ENCODE measurements at regions not wholly inside any gene's neighbourhood (a gene's known extent, or its start where the extent isn't known, plus 50 kb on each side); places are given as distances from the start of the nearest gene placed in this dataset.

DNA sequence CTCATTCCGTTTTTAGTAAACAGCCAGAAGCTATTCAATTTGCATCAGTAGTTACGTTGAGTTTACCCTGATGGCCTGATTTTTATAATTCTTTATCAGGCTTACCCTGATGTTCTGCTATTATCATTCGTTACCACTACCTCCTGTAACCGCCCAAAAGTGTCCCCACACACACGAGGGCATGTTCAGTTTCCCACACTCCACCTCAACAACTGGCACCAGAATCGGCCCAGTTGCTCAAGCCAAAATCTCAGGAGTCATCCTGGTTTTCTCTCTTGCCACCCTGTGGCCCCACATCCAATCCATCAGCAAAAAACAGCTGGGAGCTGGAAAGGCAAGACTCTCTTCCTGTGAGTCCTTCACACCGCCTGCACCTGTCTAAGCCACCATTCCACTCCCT, 102.9 kb upstream of the RAB6C start:
- Histone ChIP-seq H3K9me3 (replicated peaks; ENCODE audit: insufficient read depth, low read length) (no peaks in the 10 kb centered on the region), H3K9ac (ENCODE audit: low read length) (peak overlapping the region; percentile 33; the same call in 1 of the 2 replicates), H3K4me2 (ENCODE audit: low read depth, low read length) (peak overlapping the region; percentile 82)

DNA sequence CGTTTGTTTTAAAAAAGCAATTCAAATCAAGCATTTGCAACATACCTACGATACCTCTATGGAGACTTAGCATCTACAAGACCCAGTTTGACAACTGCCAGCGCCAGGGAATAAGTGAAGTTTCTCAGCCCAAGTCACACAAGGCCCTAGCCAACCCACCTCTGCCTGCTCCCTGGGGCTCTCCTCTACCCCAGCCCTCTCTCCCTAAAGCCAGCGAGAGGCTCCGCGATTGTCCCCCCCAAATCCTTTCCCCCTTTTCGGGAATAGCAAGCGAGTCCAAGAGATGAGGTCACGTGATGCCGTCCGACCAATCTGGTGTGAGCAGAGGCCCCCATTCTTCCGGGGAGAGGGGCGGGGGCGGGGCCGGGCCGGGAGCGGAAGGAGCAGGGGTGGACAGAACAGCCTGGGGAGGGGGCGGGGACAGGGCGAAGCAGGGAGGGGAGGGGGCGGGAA, 102.2 kb upstream of the RAB6C start:
- no peaks in the 10 kb centered on the region for H3K79me2 ChIP-seq (ENCODE audit: low read length)
- H3K27ac ChIP-seq (ENCODE audit: low read length) = no peak overlapping the region
- peaks cover 6% of the 10 kb centered on the region; the same call in 1 of the 2 replicates for H3F3A ChIP-seq (ENCODE audit: insufficient read depth, low read length)
- peak overlapping the region; percentile 73 for H3K4me3 ChIP-seq (ENCODE audit: low read length)
- no peaks in the 10 kb centered on the region for H4K20me1 ChIP-seq (ENCODE audit: insufficient read depth, low read length)
- DNase-seq = peak; percentile 82
- peak overlapping the region; percentile 93 for H2AFZ ChIP-seq (ENCODE audit: low read length)
- H3K9ac ChIP-seq (ENCODE audit: low read length) = peak overlapping the region; percentile 33; the same call in 1 of the 2 replicates
- TF ChIP-seq, protein P1, sequence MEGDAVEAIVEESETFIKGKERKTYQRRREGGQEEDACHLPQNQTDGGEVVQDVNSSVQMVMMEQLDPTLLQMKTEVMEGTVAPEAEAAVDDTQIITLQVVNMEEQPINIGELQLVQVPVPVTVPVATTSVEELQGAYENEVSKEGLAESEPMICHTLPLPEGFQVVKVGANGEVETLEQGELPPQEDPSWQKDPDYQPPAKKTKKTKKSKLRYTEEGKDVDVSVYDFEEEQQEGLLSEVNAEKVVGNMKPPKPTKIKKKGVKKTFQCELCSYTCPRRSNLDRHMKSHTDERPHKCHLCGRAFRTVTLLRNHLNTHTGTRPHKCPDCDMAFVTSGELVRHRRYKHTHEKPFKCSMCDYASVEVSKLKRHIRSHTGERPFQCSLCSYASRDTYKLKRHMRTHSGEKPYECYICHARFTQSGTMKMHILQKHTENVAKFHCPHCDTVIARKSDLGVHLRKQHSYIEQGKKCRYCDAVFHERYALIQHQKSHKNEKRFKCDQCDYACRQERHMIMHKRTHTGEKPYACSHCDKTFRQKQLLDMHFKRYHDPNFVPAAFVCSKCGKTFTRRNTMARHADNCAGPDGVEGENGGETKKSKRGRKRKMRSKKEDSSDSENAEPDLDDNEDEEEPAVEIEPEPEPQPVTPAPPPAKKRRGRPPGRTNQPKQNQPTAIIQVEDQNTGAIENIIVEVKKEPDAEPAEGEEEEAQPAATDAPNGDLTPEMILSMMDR (IDR thresholded peaks at IDR 0.05; ENCODE audit: low read length) = no peak
- TF ChIP-seq EZH2 (optimal IDR thresholded peaks at IDR 0.05; ENCODE audit: low read depth, low read length) = no peak
- no peak for TF ChIP-seq EZH2phosphoT487 (IDR thresholded peaks at IDR 0.05; ENCODE audit: low read length)
- no peaks in the 10 kb centered on the region for H3K36me3 ChIP-seq (replicated peaks; ENCODE audit: insufficient read depth, low read length)
- no peaks in the 10 kb centered on the region for H3K4me1 ChIP-seq (ENCODE audit: low read length)
- no peaks in the 10 kb centered on the region for H3K9me2 ChIP-seq (replicated peaks; ENCODE audit: insufficient read depth, low read length)
- no peaks in the 10 kb centered on the region for H3K9me3 ChIP-seq (replicated peaks; ENCODE audit: insufficient read depth, low read length)
- no peaks in the 10 kb centered on the region for H3K27me3 ChIP-seq (replicated peaks; ENCODE audit: insufficient read depth, low read length)
- peak overlapping the region; percentile 82 for H3K4me2 ChIP-seq (ENCODE audit: low read depth, low read length)

More for the DNA sequence above, 102.9 kb upstream of the RAB6C start:
- Histone ChIP-seq H3K4me1 (ENCODE audit: low read length) (no peaks in the 10 kb centered on the region), H4K20me1 (ENCODE audit: insufficient read depth, low read length) (no peaks in the 10 kb centered on the region), H3K4me3 (ENCODE audit: low read length) (peak overlapping the region; percentile 73; the same call in 1 of the 2 replicates), H3F3A (ENCODE audit: insufficient read depth, low read length) (peaks cover 6% of the 10 kb centered on the region; the same call in 1 of the 2 replicates), H3K27me3 (replicated peaks; ENCODE audit: insufficient read depth, low read length) (no peaks in the 10 kb centered on the region), H3K36me3 (replicated peaks; ENCODE audit: insufficient read depth, low read length) (no peaks in the 10 kb centered on the region), H3K9me2 (replicated peaks; ENCODE audit: insufficient read depth, low read length) (no peaks in the 10 kb centered on the region), H2AFZ (ENCODE audit: low read length) (peak overlapping the region; percentile 93), H3K79me2 (ENCODE audit: low read length) (no peaks in the 10 kb centered on the region), H3K27ac (ENCODE audit: low read length) (no peak overlapping the region)
- TF ChIP-seq EZH2 (optimal IDR thresholded peaks at IDR 0.05; ENCODE audit: low read depth, low read length) (no peak), EZH2phosphoT487 (IDR thresholded peaks at IDR 0.05; ENCODE audit: low read length) (no peak)
- no peak for DNase-seq

DNA sequence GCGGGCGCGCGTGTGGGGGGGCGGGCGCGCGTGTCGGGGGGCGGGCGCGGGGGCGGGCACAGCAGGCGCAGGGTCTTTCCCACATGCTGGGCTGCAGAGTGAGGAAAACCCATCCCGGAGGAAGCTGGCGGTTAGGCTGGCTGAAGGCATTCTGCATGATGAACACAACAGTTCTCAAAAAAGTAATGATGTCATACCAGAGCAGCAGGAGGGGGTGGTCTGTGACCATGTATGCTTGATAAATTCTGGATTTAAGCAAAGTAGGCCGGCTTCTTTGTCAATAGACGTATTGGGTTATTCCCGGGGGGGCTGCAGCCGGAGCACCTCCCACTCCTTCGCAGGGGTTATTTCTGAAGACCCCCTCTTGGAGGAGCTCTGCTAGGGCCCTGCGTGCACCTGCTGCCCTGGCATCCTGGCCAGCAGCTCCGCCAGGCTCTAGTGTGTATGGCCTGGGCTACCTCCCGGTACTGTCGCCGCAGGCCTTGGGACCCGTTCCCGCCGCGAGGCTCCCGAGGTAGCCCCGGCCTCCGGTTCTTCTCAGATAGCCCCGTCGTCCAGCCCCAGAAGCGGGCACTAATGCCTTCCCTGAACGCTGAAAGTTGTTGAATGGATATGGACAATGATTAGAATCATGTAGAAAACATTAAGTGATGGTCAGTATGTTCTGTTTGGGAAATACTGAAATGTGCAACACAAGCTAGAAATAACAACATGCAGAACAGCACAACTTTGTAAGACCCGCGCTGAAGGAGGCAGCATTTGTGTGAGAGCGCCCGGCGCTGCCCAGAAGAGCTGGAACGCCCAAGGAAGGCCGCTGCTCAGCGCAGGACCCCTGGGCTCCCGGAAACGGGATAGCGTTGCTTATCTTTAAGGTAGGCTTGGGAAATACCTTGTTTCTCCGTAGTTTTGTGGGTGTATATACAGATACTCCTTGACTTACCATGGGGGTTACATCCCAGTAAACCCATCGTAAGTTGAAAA, 101.4 kb upstream of the RAB6C start:
- peaks cover 6% of the 10 kb centered on the region; the same call in 1 of the 2 replicates for H3F3A ChIP-seq (ENCODE audit: insufficient read depth, low read length)
- no peaks in the 10 kb centered on the region for H3K79me2 ChIP-seq (ENCODE audit: low read length)
- peak; percentile 13 for DNase-seq
- H3K36me3 ChIP-seq (replicated peaks; ENCODE audit: insufficient read depth, low read length) = no peaks in the 10 kb centered on the region
- H2AFZ ChIP-seq (ENCODE audit: low read length) = no peak overlapping the region
- H3K9me3 ChIP-seq (replicated peaks; ENCODE audit: insufficient read depth, low read length) = no peaks in the 10 kb centered on the region
- H4K20me1 ChIP-seq (ENCODE audit: insufficient read depth, low read length) = no peaks in the 10 kb centered on the region
- H3K9ac ChIP-seq (ENCODE audit: low read length) = no peak overlapping the region
- TF ChIP-seq, protein P1 (IDR thresholded peaks at IDR 0.05; ENCODE audit: low read length) = no peak
- no peak for TF ChIP-seq EZH2 (optimal IDR thresholded peaks at IDR 0.05; ENCODE audit: low read depth, low read length)
- TF ChIP-seq EZH2phosphoT487 (IDR thresholded peaks at IDR 0.05; ENCODE audit: low read length) = no peak
- H3K27me3 ChIP-seq (replicated peaks; ENCODE audit: insufficient read depth, low read length) = no peaks in the 10 kb centered on the region
- H3K9me2 ChIP-seq (replicated peaks; ENCODE audit: insufficient read depth, low read length) = no peaks in the 10 kb centered on the region
- no peak overlapping the region for H3K27ac ChIP-seq (ENCODE audit: low read length)
- H3K4me1 ChIP-seq (ENCODE audit: low read length) = no peaks in the 10 kb centered on the region
- H3K4me3 ChIP-seq (ENCODE audit: low read length) = no peak overlapping the region
- H3K4me2 ChIP-seq (ENCODE audit: low read depth, low read length) = peak overlapping the region; percentile 32; the same call in 1 of the 2 replicates
